WTC11 (cell line): ENCODE measurements at regions not wholly inside any gene's neighbourhood (a gene's known extent, or its start where the extent isn't known, plus 50 kb on each side); places are given as distances from the start of the nearest gene placed in this dataset.
A peak's percentile ranks its signal among the peaks of the same experiment; 100 is the strongest.

Experiments
- ATAC-seq: fragments of 200-7000 bp; cut with Tn5 transposase; 2 replicates; pipeline ENCODE4 v1.10.0; 2021; ENCODE audit warnings: mild to moderate bottlenecking, moderate library complexity
- CTCF ChIA-PET: fragments of 300-600 bp; sonication (Branson Sonifier 250); formaldehyde crosslinking; loops from one replicate; lab custom pipeline; 2021; ENCODE audit warnings: antibody characterized with exemption; lab: Charles Lee
- POLR2A ChIA-PET: fragments of 350-600 bp; sonication (Branson Sonifier 250); formaldehyde crosslinking; loops from one replicate; lab custom pipeline; 2021; ENCODE audit warnings: antibody characterized with exemption; lab: Charles Lee
- DNase-seq: peaks from one replicate; pipeline ENCODE4 v3.0.0; 2021; ENCODE audit warnings: low spot score
- H3K27ac Mint-ChIP-seq: 2 replicates; pipeline ENCODE4 v1.8.0; 2021; ENCODE audit warnings: mixed read lengths
- H3K27me3 Mint-ChIP-seq: 2 replicates; pipeline ENCODE4 v1.8.0; 2021; ENCODE audit warnings: low read depth, mild to moderate bottlenecking, moderate library complexity, mixed read lengths
- H3K36me3 Mint-ChIP-seq: 2 replicates; pipeline ENCODE4 v1.8.0; 2021; ENCODE audit warnings: mixed read lengths
- H3K4me1 Mint-ChIP-seq: 2 replicates; pipeline ENCODE4 v1.8.0; 2022; ENCODE audit warnings: mixed read lengths
- H3K4me3 Mint-ChIP-seq: 2 replicates; pipeline ENCODE4 v1.8.0; 2021; ENCODE audit warnings: mild to moderate bottlenecking, moderate library complexity, mixed read lengths
- H3K9me3 Mint-ChIP-seq: 2 replicates; pipeline ENCODE4 v1.8.0; 2021; ENCODE audit warnings: mixed read lengths
- ESRRA ChIP-seq: sonication (generic); formaldehyde crosslinking; IDR thresholded peaks from 2 replicates; pipeline ENCODE4 v1.8.1; 2022; ENCODE audit warnings: mild to moderate bottlenecking, missing genetic modification reagents, borderline replicate concordance
- NFE2L1 ChIP-seq: sonication (generic); formaldehyde crosslinking; IDR thresholded peaks from 2 replicates; pipeline ENCODE4 v1.8.1; 2023; ENCODE audit warnings: missing genetic modification reagents
- NFYB ChIP-seq: sonication (generic); formaldehyde crosslinking; conservative IDR thresholded peaks from 2 replicates; pipeline ENCODE4 v1.8.0; 2022; ENCODE audit warnings: low read depth, missing genetic modification reagents
- RELA ChIP-seq: sonication (generic); formaldehyde crosslinking; IDR thresholded peaks from 2 replicates; pipeline ENCODE4 v1.8.1; 2022; ENCODE audit warnings: missing genetic modification reagents, mild to moderate bottlenecking, borderline replicate concordance
- RORB ChIP-seq: fragments of 250-450 bp; sonication (Bioruptor Pico); IDR thresholded peaks from 2 replicates; pipeline ENCODE4 v1.9.0; 2021; ENCODE audit warnings: mild to moderate bottlenecking
- SMAD3 ChIP-seq: sonication (generic); formaldehyde crosslinking; IDR thresholded peaks from 2 replicates; pipeline ENCODE4 v1.8.0; 2022; ENCODE audit warnings: missing genetic modification reagents, mild to moderate bottlenecking, borderline replicate concordance
- SP1 ChIP-seq: sonication (generic); formaldehyde crosslinking; conservative IDR thresholded peaks from 2 replicates; pipeline ENCODE4 v1.8.1; 2022; ENCODE audit warnings: missing genetic modification reagents
- TCF7 ChIP-seq: sonication (generic); formaldehyde crosslinking; IDR thresholded peaks from 2 replicates; pipeline ENCODE4 v1.8.0; 2022; ENCODE audit warnings: mild to moderate bottlenecking, low read depth, missing genetic modification reagents, moderate library complexity
- TEAD4 ChIP-seq: sonication (generic); formaldehyde crosslinking; IDR thresholded peaks from 2 replicates; pipeline ENCODE4 v1.8.0; 2022; ENCODE audit warnings: mild to moderate bottlenecking, missing genetic modification reagents
- ZNF671 ChIP-seq: fragments of 250-450 bp; sonication (Bioruptor Pico); IDR thresholded peaks from 2 replicates; pipeline ENCODE4 v1.8.0; 2021; ENCODE audit warnings: mild to moderate bottlenecking
- TF ChIP-seq, protein P1 (sequence below): sonication (generic); formaldehyde crosslinking; conservative IDR thresholded peaks from 2 replicates; pipeline ENCODE4 v1.8.1; 2023; ENCODE audit warnings: mild to moderate bottlenecking, low read depth, missing genetic modification reagents, moderate library complexity
- TF ChIP-seq, protein P2 (sequence below): sonication (generic); formaldehyde crosslinking; IDR thresholded peaks from 2 replicates; pipeline ENCODE4 v1.8.0; 2022; ENCODE audit warnings: missing genetic modification reagents
- TF ChIP-seq, protein P3 (sequence below): fragments of 200-600 bp; IDR thresholded peaks from 2 replicates; pipeline ENCODE4 v1.8.0; 2022; ENCODE audit warnings: antibody characterized with exemption
- TF ChIP-seq, protein P4 (sequence below): sonication (generic); formaldehyde crosslinking; IDR thresholded peaks from 2 replicates; pipeline ENCODE4 v1.8.1; 2023; ENCODE audit warnings: mild to moderate bottlenecking, missing genetic modification reagents
- TF ChIP-seq, protein P5 (sequence below): sonication (generic); formaldehyde crosslinking; IDR thresholded peaks from 2 replicates; pipeline ENCODE4 v1.8.0; 2023; ENCODE audit warnings: missing genetic modification reagents, mild to moderate bottlenecking, borderline replicate concordance
- TF ChIP-seq, protein P6 (sequence below): sonication (generic); formaldehyde crosslinking; IDR thresholded peaks from 2 replicates; pipeline ENCODE4 v1.8.0; 2022; ENCODE audit warnings: mild to moderate bottlenecking, missing genetic modification reagents
- TF ChIP-seq, protein P7 (sequence below): fragments of 250-450 bp; sonication (Bioruptor Pico); IDR thresholded peaks from 2 replicates; pipeline ENCODE4 v2.1.2; 2022; ENCODE audit warnings: mild to moderate bottlenecking, moderate library complexity
- TF ChIP-seq, protein P8 (sequence below): sonication (generic); formaldehyde crosslinking; IDR thresholded peaks from 2 replicates; pipeline ENCODE4 v1.8.1; 2022; ENCODE audit warnings: missing genetic modification reagents, borderline replicate concordance

DNA sequence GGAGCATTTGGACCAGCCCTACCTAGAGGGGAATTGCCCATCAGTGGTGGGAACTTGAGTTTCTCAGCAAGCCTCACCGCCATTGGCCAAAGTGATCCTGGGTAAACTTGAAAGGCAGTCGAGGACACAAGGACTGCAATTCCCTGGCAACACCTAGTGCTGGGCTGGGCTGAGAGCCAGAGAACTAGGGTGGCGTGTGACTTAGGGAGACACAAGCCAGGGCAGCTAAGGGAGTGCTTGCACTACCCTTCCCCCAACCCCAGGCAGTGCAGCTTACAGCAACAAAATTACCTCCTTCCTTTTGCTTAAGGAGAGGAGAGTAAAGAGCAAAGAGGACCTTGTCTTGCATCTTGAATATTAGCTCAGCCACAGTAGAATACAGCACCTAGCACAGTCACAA is 176.9 kb upstream of the PRMT6 start:
- H3K4me1 Mint-ChIP-seq: peaks cover 13% of the 10 kb centered on the region
- POLR2A ChIA-PET: no interaction called here
- ATAC-seq (peak; percentile 67), DNase-seq (no peak)
- CTCF ChIA-PET: no interaction called here
- H3K9me3 Mint-ChIP-seq: peaks cover 22% of the 10 kb centered on the region
- TF ChIP-seq, protein P1, sequence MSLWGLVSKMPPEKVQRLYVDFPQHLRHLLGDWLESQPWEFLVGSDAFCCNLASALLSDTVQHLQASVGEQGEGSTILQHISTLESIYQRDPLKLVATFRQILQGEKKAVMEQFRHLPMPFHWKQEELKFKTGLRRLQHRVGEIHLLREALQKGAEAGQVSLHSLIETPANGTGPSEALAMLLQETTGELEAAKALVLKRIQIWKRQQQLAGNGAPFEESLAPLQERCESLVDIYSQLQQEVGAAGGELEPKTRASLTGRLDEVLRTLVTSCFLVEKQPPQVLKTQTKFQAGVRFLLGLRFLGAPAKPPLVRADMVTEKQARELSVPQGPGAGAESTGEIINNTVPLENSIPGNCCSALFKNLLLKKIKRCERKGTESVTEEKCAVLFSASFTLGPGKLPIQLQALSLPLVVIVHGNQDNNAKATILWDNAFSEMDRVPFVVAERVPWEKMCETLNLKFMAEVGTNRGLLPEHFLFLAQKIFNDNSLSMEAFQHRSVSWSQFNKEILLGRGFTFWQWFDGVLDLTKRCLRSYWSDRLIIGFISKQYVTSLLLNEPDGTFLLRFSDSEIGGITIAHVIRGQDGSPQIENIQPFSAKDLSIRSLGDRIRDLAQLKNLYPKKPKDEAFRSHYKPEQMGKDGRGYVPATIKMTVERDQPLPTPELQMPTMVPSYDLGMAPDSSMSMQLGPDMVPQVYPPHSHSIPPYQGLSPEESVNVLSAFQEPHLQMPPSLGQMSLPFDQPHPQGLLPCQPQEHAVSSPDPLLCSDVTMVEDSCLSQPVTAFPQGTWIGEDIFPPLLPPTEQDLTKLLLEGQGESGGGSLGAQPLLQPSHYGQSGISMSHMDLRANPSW (CRISPR knock-in tag): no peak
- no peak for TF ChIP-seq NFE2L1 (CRISPR knock-in tag)
- TF ChIP-seq RORB (CRISPR knock-in tag): no peak
- no peak for TF ChIP-seq SP1
- TF ChIP-seq, protein P2, sequence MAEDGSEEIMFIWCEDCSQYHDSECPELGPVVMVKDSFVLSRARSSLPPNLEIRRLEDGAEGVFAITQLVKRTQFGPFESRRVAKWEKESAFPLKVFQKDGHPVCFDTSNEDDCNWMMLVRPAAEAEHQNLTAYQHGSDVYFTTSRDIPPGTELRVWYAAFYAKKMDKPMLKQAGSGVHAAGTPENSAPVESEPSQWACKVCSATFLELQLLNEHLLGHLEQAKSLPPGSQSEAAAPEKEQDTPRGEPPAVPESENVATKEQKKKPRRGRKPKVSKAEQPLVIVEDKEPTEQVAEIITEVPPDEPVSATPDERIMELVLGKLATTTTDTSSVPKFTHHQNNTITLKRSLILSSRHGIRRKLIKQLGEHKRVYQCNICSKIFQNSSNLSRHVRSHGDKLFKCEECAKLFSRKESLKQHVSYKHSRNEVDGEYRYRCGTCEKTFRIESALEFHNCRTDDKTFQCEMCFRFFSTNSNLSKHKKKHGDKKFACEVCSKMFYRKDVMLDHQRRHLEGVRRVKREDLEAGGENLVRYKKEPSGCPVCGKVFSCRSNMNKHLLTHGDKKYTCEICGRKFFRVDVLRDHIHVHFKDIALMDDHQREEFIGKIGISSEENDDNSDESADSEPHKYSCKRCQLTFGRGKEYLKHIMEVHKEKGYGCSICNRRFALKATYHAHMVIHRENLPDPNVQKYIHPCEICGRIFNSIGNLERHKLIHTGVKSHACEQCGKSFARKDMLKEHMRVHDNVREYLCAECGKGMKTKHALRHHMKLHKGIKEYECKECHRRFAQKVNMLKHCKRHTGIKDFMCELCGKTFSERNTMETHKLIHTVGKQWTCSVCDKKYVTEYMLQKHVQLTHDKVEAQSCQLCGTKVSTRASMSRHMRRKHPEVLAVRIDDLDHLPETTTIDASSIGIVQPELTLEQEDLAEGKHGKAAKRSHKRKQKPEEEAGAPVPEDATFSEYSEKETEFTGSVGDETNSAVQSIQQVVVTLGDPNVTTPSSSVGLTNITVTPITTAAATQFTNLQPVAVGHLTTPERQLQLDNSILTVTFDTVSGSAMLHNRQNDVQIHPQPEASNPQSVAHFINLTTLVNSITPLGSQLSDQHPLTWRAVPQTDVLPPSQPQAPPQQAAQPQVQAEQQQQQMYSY: no peak
- no peak for TF ChIP-seq TCF7 (CRISPR knock-in tag)
- TF ChIP-seq, protein P3, sequence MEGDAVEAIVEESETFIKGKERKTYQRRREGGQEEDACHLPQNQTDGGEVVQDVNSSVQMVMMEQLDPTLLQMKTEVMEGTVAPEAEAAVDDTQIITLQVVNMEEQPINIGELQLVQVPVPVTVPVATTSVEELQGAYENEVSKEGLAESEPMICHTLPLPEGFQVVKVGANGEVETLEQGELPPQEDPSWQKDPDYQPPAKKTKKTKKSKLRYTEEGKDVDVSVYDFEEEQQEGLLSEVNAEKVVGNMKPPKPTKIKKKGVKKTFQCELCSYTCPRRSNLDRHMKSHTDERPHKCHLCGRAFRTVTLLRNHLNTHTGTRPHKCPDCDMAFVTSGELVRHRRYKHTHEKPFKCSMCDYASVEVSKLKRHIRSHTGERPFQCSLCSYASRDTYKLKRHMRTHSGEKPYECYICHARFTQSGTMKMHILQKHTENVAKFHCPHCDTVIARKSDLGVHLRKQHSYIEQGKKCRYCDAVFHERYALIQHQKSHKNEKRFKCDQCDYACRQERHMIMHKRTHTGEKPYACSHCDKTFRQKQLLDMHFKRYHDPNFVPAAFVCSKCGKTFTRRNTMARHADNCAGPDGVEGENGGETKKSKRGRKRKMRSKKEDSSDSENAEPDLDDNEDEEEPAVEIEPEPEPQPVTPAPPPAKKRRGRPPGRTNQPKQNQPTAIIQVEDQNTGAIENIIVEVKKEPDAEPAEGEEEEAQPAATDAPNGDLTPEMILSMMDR: no peak
- TF ChIP-seq, protein P4, sequence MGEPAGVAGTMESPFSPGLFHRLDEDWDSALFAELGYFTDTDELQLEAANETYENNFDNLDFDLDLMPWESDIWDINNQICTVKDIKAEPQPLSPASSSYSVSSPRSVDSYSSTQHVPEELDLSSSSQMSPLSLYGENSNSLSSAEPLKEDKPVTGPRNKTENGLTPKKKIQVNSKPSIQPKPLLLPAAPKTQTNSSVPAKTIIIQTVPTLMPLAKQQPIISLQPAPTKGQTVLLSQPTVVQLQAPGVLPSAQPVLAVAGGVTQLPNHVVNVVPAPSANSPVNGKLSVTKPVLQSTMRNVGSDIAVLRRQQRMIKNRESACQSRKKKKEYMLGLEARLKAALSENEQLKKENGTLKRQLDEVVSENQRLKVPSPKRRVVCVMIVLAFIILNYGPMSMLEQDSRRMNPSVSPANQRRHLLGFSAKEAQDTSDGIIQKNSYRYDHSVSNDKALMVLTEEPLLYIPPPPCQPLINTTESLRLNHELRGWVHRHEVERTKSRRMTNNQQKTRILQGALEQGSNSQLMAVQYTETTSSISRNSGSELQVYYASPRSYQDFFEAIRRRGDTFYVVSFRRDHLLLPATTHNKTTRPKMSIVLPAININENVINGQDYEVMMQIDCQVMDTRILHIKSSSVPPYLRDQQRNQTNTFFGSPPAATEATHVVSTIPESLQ: no peak
- TF ChIP-seq, protein P5, sequence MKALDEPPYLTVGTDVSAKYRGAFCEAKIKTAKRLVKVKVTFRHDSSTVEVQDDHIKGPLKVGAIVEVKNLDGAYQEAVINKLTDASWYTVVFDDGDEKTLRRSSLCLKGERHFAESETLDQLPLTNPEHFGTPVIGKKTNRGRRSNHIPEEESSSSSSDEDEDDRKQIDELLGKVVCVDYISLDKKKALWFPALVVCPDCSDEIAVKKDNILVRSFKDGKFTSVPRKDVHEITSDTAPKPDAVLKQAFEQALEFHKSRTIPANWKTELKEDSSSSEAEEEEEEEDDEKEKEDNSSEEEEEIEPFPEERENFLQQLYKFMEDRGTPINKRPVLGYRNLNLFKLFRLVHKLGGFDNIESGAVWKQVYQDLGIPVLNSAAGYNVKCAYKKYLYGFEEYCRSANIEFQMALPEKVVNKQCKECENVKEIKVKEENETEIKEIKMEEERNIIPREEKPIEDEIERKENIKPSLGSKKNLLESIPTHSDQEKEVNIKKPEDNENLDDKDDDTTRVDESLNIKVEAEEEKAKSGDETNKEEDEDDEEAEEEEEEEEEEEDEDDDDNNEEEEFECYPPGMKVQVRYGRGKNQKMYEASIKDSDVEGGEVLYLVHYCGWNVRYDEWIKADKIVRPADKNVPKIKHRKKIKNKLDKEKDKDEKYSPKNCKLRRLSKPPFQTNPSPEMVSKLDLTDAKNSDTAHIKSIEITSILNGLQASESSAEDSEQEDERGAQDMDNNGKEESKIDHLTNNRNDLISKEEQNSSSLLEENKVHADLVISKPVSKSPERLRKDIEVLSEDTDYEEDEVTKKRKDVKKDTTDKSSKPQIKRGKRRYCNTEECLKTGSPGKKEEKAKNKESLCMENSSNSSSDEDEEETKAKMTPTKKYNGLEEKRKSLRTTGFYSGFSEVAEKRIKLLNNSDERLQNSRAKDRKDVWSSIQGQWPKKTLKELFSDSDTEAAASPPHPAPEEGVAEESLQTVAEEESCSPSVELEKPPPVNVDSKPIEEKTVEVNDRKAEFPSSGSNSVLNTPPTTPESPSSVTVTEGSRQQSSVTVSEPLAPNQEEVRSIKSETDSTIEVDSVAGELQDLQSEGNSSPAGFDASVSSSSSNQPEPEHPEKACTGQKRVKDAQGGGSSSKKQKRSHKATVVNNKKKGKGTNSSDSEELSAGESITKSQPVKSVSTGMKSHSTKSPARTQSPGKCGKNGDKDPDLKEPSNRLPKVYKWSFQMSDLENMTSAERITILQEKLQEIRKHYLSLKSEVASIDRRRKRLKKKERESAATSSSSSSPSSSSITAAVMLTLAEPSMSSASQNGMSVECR (CRISPR knock-in tag): no peak
- H3K27ac Mint-ChIP-seq: no peak overlapping the region
- no peak overlapping the region for H3K4me3 Mint-ChIP-seq
- peaks cover 6% of the 10 kb centered on the region for H3K36me3 Mint-ChIP-seq
- no peaks in the 10 kb centered on the region for H3K27me3 Mint-ChIP-seq

DNA sequence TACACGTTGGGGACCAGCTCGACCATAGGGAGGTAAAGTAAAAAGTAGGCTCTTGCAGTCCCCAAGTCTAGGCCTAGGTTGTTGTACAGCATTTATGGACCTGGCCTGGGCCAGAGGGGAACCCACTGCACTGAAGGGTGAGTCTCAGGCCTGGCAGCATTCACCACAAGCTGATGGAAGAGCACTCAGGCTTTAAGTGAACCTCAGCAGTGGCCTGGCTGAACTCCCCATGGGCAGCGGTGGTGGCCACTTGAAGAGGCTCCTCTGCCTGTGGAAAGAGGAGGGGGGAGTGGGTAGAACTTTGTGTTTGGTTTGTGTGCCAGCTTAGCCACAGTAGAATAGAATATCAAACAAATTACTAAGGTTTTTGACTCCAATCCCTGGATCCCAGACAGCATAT is 176.2 kb upstream of the PRMT6 start:
- Mint-ChIP-seq H3K27ac (no peak overlapping the region), H3K36me3 (peaks cover 6% of the 10 kb centered on the region), H3K9me3 (peaks cover 22% of the 10 kb centered on the region), H3K4me3 (no peak overlapping the region), H3K4me1 (peaks cover 13% of the 10 kb centered on the region), H3K27me3 (no peaks in the 10 kb centered on the region)
- ATAC-seq (no peak), DNase-seq (no peak)
- ChIA-PET CTCF (no interaction called here), POLR2A (no interaction called here)
- TF ChIP-seq RELA: no peak
- TF ChIP-seq, protein P6, sequence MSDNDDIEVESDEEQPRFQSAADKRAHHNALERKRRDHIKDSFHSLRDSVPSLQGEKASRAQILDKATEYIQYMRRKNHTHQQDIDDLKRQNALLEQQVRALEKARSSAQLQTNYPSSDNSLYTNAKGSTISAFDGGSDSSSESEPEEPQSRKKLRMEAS (CRISPR knock-in tag): no peak
- TF ChIP-seq, protein P7, sequence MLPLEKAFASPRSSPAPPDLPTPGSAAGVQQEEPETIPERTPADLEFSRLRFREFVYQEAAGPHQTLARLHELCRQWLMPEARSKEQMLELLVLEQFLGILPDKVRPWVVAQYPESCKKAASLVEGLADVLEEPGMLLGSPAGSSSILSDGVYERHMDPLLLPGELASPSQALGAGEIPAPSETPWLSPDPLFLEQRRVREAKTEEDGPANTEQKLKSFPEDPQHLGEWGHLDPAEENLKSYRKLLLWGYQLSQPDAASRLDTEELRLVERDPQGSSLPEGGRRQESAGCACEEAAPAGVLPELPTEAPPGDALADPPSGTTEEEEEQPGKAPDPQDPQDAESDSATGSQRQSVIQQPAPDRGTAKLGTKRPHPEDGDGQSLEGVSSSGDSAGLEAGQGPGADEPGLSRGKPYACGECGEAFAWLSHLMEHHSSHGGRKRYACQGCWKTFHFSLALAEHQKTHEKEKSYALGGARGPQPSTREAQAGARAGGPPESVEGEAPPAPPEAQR: no peak
- TF ChIP-seq SMAD3 (CRISPR knock-in tag): no peak
- TF ChIP-seq ESRRA: no peak
- TF ChIP-seq TEAD4 (CRISPR knock-in tag): no peak
- TF ChIP-seq, protein P8, sequence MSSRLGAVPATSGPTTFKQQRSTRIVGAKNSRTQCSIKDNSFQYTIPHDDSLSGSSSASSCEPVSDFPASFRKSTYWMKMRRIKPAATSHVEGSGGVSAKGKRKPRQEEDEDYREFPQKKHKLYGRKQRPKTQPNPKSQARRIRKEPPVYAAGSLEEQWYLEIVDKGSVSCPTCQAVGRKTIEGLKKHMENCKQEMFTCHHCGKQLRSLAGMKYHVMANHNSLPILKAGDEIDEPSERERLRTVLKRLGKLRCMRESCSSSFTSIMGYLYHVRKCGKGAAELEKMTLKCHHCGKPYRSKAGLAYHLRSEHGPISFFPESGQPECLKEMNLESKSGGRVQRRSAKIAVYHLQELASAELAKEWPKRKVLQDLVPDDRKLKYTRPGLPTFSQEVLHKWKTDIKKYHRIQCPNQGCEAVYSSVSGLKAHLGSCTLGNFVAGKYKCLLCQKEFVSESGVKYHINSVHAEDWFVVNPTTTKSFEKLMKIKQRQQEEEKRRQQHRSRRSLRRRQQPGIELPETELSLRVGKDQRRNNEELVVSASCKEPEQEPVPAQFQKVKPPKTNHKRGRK: no peak
- TF ChIP-seq ZNF671 (CRISPR knock-in tag): no peak
- TF ChIP-seq NFYB (CRISPR knock-in tag): no peak
- TF ChIP-seq RORB (CRISPR knock-in tag): no peak
